HG02798 (cell line): ENCODE measurements at regions not wholly inside any gene's neighbourhood (a gene's known extent, or its start where the extent isn't known, plus 50 kb on each side); places are given as distances from the start of the nearest gene placed in this dataset.
"Not testable (repeated sequence)": the region's sequence is repeated elsewhere in the genome, so short reads cannot be mapped to it uniquely, and the experiment has no call there.

Experiments
- ATAC-seq: cut with Tn5 transposase; IDR thresholded peaks from one replicate; pipeline ENCODE4 v1.9.1; 2021; ENCODE audit warnings: mild to moderate bottlenecking; ENCODE audit not compliant: unreplicated experiment, poor library complexity

DNA sequence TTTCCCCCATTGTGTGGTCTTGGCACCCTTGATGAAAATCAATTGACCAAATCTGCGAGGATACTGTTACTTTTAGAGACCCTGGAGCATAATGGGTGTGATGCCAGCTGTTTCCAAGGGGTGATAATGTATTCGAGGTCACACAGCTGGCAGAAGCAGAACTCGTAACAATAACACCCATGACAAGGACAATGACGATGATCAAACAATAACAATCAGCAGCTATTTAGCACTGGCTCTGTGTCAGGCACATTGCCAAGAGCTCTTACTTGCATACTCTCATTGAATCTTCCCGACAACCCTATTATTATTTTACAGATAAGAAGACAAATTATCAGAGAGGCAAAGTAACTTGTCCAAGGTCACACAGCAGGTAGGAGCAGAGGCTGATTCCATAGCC is 223.7 kb upstream of the MSX2 start:
- ATAC-seq: no peak

- ATAC-seq: no peak
Measured at GRCh38 chr5:174501461-174502069, 222.8 kb upstream of the MSX2 start.

GRCh38 chr5:174503086-174503460 is 221.3 kb upstream of the MSX2 start:
- no peak for ATAC-seq

DNA sequence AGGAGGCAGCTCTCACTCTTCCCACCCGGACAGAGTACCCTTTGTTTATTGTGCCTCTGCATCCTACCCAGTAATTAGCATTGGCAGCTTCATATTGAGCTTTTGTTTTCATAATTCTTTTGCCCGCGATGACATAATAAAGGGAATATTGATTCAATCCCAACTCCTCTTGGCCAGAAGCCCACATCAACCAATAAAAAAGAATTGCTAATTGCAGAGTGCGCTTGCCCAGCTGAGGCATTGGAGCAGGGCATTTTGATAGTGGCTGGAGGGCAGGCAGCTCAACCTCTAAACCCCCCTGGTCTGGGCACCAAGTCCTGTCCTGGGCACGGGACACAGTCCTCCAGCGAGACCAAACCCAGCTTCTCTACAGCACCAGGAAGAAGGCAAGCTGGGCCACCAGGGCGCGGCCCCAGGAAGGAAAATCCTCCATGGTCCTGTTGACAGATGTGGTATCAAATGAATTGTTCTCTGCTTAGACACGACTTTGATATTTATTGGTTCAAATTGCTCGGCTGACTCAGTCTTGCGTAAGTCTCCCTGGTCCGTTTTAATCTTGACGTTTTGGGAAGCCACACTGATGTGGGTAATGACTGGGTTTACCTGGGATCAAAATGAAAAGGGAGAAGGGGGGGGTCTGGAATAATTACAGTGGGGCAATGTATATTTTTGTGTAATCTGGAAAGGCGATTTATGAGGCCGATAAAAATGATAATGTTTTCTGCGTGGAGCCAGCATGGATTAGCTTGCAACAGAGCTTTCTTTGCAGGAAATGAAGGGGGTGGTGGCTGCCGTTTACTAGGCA is 220.7 kb upstream of the MSX2 start:
- ATAC-seq: no peak

- ATAC-seq: no peak
Measured at GRCh38 chr5:174504266-174504726, 220.1 kb upstream of the MSX2 start.

DNA sequence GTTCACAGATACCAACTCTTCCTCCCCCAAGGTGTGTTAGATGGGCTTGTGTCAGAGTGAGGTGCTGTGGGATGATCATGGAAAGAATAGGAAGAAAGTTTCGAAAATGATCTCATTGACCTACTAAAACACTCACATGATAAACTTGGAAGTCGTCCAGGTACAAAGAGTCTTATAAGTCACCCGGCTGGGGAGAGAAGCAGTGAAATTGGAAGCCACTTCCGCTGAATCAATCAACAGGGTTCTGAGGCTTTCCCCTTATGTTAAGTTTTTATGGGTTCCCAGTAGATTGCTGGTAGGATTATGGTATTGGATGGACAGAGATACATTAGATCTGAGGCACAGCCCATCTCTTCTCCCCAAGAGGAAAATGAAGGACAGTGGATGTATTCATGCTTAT is 218.8 kb upstream of the MSX2 start:
- no peak for ATAC-seq

- not testable (repeated sequence) for ATAC-seq
Measured at GRCh38 chr5:174510782-174511453, 213.5 kb upstream of the MSX2 start.

- no peak for ATAC-seq
Measured at GRCh38 chr5:174511714-174512253, 212.6 kb upstream of the MSX2 start.

GRCh38 chr5:174514325-174514724 is 210.1 kb upstream of the MSX2 start:
- ATAC-seq: no peak

DNA sequence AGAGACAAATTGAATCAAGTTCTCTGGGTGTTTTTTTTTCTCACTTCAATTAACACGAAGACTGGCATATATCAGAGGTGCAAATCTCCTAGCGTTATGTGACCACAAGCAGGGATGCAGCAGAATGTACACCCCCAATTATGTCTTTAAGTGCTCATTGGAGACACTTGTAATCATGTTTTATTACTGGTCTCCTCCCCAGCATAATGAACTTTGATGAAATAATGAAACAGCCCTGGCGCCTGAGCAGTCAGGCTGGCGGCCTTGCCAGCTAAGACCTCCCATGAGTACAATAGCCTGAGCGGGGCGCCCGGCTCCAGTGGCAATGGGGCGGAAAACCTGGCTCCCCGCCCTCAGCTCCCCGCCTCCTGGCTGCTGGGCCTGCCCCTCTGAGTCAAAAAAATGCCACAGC is 209.4 kb upstream of the MSX2 start:
- no peak for ATAC-seq

DNA sequence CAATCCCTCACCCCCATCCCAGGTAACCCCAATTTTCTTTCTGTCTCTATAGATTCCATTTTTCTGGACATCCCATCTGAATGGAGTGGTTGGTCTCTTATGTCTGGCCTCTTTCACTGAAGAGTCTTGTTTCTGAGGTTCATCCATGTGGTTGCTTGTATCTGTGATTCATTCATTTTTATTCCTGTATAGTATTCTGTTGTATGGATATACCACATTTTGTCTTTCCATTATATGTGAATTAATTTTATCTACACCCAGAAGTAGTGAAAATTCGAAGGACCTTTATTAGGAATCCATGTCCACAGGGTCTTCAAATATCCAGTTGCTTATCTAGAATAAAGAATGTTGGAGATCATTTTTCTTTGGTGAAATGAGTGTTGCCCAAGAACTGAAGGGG is 207.6 kb upstream of the MSX2 start:
- ATAC-seq: no peak

DNA sequence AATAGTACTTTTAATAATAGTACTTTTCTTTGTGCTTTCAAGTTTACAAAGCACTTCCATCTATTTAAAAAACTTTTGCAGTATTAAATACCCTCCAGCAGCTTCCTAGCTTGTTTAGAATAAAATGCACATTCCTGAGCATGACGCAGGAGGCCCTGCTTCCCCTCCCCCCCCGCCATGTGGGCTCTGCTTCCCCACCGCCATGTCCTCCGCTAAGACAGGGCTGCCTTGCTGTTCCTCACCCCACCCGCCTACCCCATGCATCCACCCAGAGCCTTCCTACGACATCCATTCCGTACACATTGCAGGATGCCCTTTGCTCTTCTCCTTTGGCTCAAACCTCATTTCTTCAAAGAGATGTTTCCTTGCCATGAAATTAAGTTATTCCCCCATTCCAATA is 205.9 kb upstream of the MSX2 start:
- no peak for ATAC-seq

- no peak for ATAC-seq
Measured at GRCh38 chr5:174520420-174521396, 203.7 kb upstream of the MSX2 start.

- ATAC-seq: no peak
Measured at GRCh38 chr5:174521449-174521848, 202.9 kb upstream of the MSX2 start.

DNA sequence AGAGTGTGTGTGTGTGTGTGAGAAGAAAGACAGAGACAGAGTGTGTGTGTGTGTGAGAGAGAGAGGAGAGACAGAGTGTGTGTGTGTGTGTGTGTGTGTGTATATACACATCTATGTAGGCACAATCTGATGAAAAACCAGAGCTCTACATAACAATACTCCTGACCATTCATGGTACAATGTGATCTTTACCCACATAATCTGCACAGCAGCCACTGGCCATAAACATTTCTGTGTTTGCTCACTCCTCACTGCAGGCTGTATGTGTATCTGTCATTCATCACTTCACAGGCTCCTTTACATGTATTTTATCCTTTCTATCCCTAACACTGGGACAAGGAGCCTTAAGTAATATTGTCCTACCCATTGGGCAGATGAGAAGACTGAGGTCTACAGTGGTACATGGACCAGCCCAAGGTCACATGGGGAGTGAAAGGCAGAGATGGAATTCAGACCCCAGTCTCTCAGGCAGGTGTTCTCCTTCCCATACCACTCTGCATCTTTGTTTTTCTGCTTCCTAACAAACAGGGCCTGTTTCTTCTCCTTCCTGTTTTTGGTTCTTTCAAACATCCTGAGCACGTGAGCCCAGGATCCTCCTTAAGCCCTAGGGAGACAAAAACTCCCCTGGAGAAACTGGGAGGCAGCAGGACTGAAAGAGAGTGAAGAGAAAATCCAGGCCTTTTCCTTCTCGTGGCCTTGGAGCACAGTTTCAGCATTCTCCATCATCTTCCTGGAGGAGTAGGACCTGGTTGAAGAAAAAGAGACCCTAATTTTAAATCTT is 201.7 kb upstream of the MSX2 start:
- ATAC-seq: no peak

DNA sequence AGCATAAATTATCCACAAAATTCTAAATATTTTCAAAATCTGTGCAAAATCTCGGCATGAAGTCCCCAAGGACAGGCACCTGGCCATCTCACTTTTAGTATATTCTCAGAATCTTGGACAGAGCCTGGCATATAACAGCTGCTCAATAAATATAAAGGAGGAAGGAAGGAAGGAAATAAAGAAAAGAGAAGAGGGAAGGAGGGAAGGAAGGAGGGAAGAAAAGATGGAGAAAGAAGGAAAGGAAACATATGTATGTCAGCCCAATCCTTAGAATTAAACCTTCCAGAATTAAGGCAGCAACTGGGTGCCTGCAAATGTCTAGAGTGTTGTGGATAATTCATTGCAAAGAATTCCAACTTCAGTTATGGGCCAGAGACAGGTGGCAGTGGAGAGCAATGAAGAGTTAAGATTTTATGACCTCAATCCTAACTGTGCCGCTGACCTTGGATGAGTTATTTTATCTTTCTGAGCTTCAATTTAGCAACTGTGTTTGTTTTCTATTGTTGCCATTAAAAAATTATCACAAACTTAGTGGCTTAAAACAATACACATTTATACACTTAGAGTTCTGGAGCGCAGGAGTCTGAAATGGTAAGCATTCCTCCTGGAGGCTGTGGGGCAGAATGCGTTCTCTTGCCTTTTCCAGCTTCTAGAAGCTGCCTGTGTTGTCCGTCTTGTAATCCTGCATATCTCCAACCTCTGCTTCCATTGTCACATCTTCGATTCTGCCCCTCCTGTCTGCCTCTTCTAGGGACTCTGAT is 200.9 kb upstream of the MSX2 start:
- no peak for ATAC-seq

DNA sequence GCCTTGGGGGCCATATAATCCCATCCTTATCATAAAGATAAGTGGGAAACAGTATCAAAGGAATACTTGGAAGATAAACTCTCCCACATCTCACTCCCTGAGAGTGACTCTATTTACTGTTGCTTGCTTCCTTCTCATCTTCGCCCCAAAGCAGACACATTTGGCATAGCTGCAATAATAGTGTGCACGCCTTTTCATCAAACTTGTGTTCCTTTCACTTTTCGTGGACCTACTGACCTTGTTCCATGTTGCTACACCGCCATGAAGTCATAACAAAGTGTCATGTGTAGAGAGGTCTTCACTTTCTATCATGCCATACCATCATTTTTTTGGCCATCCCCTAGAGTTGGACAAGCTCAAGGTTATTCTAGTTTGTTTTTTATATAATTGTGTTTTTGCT is 200.0 kb upstream of the MSX2 start:
- ATAC-seq: no peak

DNA sequence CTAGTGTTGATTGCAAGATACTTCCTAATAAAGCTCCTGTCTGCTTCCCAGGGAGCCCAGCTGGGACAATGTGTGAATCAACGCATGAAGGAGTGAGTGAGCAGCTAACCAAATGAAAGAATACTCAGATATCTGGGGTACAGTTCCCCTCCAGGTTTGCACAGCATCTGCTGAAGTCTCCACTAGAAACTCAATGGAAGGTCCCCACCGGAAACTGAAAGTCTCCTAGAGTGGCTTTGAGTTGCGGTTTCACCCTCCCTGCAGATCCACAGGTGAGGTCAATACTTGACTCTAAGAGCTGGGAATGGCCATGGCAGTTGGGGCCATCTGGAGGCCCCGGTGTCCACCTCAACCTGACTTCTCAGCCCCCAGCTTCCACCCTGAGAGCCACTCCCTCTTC is 198.2 kb upstream of the MSX2 start:
- no peak for ATAC-seq
